Fibroblast of gingiva (primary cell): ENCODE measurements at regions not wholly inside any gene's neighbourhood (a gene's known extent, or its start where the extent isn't known, plus 50 kb on each side); places are given as distances from the start of the nearest gene placed in this dataset.

Source experiments
- DNase-seq: peaks from one replicate; pipeline ENCODE4 v3.0.0-alpha.2; 2011; ENCODE audit warnings: low read depth

GRCh38 chr3:31224936-31225335 is 307.8 kb upstream of the STT3B start:
- DNase-seq = no peak

GRCh38 chr3:31225923-31226322 is 306.8 kb upstream of the STT3B start:
- DNase-seq = no peak

- no peak for DNase-seq
Measured at GRCh38 chr3:31226346-31226745, 306.4 kb upstream of the STT3B start.

- DNase-seq = no peak
Measured at GRCh38 chr3:31227131-31227562, 305.6 kb upstream of the STT3B start.

GRCh38 chr3:31230425-31231223 is 302.1 kb upstream of the STT3B start:
- DNase-seq = no peak

- DNase-seq = no peak
Measured at GRCh38 chr3:31232055-31233025, 300.4 kb upstream of the STT3B start.

- DNase-seq = no peak
Measured at GRCh38 chr3:31234145-31234544, 298.6 kb upstream of the STT3B start.

GRCh38 chr3:31235062-31235700 is 297.5 kb upstream of the STT3B start:
- DNase-seq = no peak

- no peak for DNase-seq
Measured at GRCh38 chr3:31237887-31238286, 294.8 kb upstream of the STT3B start.

GRCh38 chr3:31240013-31240412 is 292.7 kb upstream of the STT3B start:
- no peak for DNase-seq

- no peak for DNase-seq
Measured at GRCh38 chr3:31240466-31240865, 292.3 kb upstream of the STT3B start.

- DNase-seq = no peak
Measured at GRCh38 chr3:31240874-31241273, 291.9 kb upstream of the STT3B start.

GRCh38 chr3:31241533-31241932 is 291.2 kb upstream of the STT3B start:
- no peak for DNase-seq

GRCh38 chr3:31242026-31242960 is 290.4 kb upstream of the STT3B start:
- DNase-seq = no peak

- DNase-seq = no peak
Measured at GRCh38 chr3:31244929-31245817, 287.6 kb upstream of the STT3B start.

GRCh38 chr3:31246293-31247062 is 286.2 kb upstream of the STT3B start:
- no peak for DNase-seq

GRCh38 chr3:31247063-31247447 is 285.7 kb upstream of the STT3B start:
- no peak for DNase-seq

- DNase-seq = no peak
Measured at GRCh38 chr3:31247850-31248562, 284.7 kb upstream of the STT3B start.

- DNase-seq = no peak
Measured at GRCh38 chr3:31248563-31248992, 284.1 kb upstream of the STT3B start.
